ENCODE measurements at regions not wholly inside any gene's neighbourhood (a gene's known extent, or its start where the extent isn't known, plus 50 kb on each side); places are given as distances from the start of the nearest gene placed in this dataset.
"Not testable (repeated sequence)": the region's sequence is repeated elsewhere in the genome, so short reads cannot be mapped to it uniquely, and the experiment has no call there.

DNA sequence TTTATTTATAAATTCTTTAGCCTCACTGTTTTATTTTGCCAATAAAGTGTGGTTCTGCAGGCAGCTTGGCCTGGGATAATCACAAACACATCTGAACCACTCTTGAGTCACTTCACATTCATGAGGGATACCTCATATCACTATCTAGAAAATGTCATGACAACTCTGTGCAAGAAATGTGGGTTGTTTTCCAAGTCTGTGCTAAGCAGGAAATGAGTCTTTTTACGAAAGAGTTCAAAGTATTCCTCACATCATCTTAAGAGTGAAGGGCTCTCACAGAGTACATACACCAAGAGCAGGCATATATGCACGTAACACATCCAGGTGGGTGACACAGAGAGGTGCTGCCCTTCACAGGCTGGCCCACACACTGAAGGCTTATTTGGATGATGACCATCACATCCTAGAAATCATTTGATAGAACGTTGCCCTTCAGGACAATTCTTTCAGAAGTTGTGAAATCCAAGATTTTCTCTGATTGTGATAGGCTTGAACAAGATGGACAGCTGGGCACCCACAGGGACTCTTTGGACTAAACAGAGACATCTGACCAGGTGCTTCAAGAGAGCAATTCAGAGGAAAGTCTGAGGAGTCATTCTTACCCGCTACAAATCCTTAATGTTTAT, 811.1 kb upstream of the LRATD1 start:
- DNase-seq (ENCODE audit: low spot score) (no peak), ATAC-seq (ENCODE audit: low FRiP score) (no peak)
- TF ChIP-seq, protein P1, sequence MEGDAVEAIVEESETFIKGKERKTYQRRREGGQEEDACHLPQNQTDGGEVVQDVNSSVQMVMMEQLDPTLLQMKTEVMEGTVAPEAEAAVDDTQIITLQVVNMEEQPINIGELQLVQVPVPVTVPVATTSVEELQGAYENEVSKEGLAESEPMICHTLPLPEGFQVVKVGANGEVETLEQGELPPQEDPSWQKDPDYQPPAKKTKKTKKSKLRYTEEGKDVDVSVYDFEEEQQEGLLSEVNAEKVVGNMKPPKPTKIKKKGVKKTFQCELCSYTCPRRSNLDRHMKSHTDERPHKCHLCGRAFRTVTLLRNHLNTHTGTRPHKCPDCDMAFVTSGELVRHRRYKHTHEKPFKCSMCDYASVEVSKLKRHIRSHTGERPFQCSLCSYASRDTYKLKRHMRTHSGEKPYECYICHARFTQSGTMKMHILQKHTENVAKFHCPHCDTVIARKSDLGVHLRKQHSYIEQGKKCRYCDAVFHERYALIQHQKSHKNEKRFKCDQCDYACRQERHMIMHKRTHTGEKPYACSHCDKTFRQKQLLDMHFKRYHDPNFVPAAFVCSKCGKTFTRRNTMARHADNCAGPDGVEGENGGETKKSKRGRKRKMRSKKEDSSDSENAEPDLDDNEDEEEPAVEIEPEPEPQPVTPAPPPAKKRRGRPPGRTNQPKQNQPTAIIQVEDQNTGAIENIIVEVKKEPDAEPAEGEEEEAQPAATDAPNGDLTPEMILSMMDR (IDR thresholded peaks at IDR 0.05): no peak

DNA sequence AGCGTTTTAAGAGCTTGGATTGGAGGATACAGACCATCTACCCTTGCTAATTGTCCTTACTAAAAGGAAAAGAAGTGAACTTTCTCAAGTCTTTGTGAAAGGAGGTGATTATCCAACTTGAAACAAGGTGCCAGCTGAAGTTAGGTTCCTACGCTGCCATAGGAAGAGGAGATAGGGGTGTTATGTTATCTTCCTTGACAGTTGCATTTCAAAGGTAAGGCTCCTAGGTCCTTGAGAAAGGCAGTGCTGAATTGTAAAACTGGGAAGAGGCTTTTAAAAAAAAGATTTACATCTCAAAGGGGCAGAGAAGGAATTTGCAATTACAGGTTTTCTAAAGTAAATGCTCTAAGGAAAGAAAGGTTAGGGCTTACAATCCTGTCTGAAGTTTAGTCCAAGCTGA, 810.2 kb upstream of the LRATD1 start:
- ATAC-seq (ENCODE audit: low FRiP score) (no peak), DNase-seq (ENCODE audit: low spot score) (no peak)
- TF ChIP-seq, protein P1 (IDR thresholded peaks at IDR 0.05): no peak

DNA sequence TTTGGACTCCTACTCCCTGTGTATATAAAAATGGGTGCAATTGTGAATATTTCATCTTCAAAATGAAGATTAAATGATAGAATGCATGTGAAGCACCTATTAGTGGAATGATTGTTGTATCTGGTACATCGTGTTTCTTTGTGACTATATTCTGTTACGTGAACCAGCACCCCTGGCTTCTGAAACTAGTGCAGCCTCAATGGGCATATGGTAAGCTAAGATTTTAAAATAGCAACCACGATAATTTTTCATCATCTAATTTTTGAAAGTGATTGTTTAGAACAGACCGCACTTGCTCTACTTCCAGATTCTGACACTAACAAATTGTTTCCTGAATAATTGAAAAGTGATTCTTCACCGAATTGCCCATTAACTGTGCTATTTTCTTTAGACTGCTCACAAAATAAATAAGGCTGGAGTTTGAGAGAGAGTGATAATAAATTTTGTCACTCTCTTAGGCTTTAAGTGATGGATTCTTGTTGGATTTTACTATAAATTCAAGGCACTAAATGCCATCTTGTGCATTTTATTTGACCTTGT, 806.1 kb upstream of the LRATD1 start:
- DNase-seq (ENCODE audit: low spot score): no peak
- TF ChIP-seq, protein P1 (IDR thresholded peaks at IDR 0.05): no peak
- ATAC-seq (ENCODE audit: low FRiP score): no peak

DNA sequence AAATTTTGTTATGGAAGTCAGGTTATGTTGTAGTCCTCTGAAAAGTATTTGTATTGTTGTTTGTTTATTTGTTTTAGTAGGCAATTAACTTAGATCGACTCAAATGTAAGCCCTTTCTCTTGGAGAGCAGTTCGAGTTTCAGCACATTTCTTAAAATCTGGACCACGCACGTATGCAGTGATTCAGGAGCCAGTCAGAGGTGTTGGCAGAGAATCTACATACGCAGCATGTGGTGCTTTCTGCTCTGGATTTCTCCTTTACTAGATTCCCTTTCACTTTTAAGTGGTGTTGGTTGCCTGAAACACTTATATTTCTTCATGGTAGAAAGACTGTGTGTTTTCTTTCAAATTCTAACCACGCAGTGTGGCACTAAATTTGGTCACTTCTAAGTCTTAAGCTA, 773.9 kb upstream of the LRATD1 start:
- DNase-seq (ENCODE audit: low spot score) (no peak), ATAC-seq (ENCODE audit: low FRiP score) (no peak)
- TF ChIP-seq, protein P1 (IDR thresholded peaks at IDR 0.05): no peak

DNA sequence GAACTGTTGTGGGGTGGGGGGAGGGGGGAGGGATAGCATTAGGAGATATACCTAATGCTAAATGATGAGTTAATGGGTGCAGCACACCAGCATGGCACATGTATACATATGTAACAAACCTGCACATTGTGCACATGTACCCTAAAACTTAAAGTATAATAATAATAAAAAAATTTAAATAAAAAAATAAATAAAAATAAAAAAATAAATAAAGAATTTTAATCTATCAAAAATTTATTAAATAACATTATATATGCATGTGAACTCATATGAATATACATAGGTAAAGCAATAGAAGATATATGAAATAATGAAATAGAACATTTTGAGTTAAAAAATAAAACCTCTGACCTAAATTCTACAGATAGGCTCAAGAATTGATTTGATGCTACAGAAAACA, 764.2 kb upstream of the LRATD1 start:
- DNase-seq (ENCODE audit: low spot score); ATAC-seq (ENCODE audit: low FRiP score): not testable (repeated sequence)

DNA sequence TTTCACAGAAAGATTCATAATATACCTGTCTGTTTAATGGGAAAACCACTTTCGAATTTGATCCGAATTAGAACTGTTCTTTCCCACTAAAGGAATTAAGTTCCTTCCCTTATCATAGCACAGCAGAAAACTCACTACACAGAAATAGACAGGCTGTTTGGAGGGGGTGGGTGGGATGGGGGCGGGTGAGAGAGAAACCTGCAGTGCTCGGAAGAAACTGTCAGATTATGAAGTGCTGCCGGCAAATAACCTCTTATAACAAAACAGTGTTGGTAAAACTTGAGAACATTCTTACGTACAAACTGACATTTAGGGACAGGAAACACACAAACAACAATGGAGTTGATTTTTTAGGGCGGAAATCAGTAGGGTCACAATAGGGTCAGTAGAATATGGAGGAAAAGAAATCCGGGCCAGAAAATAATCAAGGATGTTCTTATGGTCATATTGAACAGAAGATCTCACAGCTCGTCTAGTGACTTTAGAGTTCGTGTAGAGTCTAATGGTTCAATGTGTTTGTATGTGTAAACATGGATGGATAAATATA, 756.0 kb upstream of the LRATD1 start:
- TF ChIP-seq, protein P1 (IDR thresholded peaks at IDR 0.05): no peak
- ATAC-seq (ENCODE audit: low FRiP score) (no peak), DNase-seq (ENCODE audit: low spot score) (no peak)

DNA sequence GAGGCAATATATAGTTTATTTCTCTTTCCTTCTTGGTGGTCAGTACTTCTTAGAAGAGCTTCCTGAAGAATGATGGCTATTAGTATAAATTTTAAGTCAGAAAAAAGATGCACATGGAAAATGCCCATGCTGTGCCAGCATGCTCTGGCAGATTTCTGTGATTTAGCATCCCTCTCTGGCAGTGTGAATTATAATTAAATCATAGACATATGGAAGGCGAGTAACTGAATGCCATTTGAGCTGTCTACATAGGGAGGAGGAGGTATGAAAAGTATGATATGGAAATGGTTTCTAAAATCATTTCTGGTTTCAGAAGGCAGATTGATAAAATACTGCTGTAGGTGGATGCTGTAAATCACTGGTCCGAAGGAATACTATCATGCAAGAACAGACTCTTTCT, 754.9 kb upstream of the LRATD1 start:
- no peak for DNase-seq (ENCODE audit: low spot score)
- no peak for ATAC-seq (ENCODE audit: low FRiP score)
- TF ChIP-seq, protein P1 (IDR thresholded peaks at IDR 0.05): no peak

Data from omental fat pad (tissue), 3 donors.